ENCODE measurements at regions not wholly inside any gene's neighbourhood (a gene's known extent, or its start where the extent isn't known, plus 50 kb on each side); places are given as distances from the start of the nearest gene placed in this dataset.

GRCh38 chr16:86087011-86087895 is 188.3 kb downstream of the IRF8 start:
- TF ChIP-seq FOXM1 (IDR thresholded peaks at IDR 0.05; ENCODE audit: borderline replicate concordance, low read depth) (no peak), NFIC (IDR thresholded peaks at IDR 0.05) (no peak)

Data from Ishikawa (cell line).